ENCODE measurements at regions not wholly inside any gene's neighbourhood (a gene's known extent, or its start where the extent isn't known, plus 50 kb on each side); places are given as distances from the start of the nearest gene placed in this dataset.

DNA sequence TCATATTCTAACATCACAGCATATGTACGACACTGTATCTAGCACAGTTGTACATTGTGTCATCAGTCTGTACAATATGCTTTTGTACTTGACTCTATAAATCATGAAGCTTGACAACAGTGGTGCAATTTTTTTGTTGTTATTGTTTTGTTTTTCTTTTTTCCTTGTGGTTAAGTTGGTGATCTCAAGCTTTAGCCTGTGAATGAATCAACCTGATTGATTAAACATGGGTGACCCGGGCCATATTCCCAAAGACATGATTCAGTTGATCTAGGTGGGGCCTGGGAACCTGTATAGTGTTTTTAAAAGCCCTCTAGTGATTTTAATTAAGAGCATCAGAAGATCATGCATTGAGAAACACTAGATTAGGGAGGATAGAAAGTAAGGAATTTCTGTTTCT, 101.8 kb upstream of the AADACL2 start:
- FAIRE-seq (no peak), DNase-seq (ENCODE audit: low read depth, low spot score) (no peak)
- Histone ChIP-seq H3K79me2 (ENCODE audit: control insufficient read depth, insufficient read depth, low read length) (no peaks in the 10 kb centered on the region), H3K36me3 (ENCODE audit: control insufficient read depth in 2 of 2, extremely low read depth in 1 of 2, insufficient read depth in 2 of 2, low read length in 2 of 2) (no peaks in the 10 kb centered on the region), H3K9me3 (ENCODE audit: control insufficient read depth, low read depth, low read length) (no peaks in the 10 kb centered on the region), H3K9ac (ENCODE audit: control insufficient read depth, extremely low read depth, insufficient read depth, low read length) (no peak overlapping the region), H3K27me3 (ENCODE audit: control insufficient read depth, extremely low read depth, insufficient read depth, low read length) (no peaks in the 10 kb centered on the region), H3K27ac (ENCODE audit: control insufficient read depth, insufficient read depth, low read length) (no peak overlapping the region), H3K4me3 (ENCODE audit: control insufficient read depth in 2 of 3, extremely low read depth in 1 of 3, insufficient read depth in 2 of 3, low read depth in 1 of 3, low read length in 3 of 3) (no peak overlapping the region), H2AFZ (ENCODE audit: control insufficient read depth, low read length) (no peak overlapping the region), H3K9me1 (ENCODE audit: control insufficient read depth, extremely low read depth, insufficient read depth, low read length) (no peaks in the 10 kb centered on the region), H3K4me2 (ENCODE audit: control insufficient read depth, extremely low read depth, insufficient read depth, low read depth, low read length) (no peak overlapping the region), H4K20me1 (ENCODE audit: control insufficient read depth, extremely low read depth, insufficient read depth, low read length) (no peaks in the 10 kb centered on the region), H3K4me1 (ENCODE audit: control insufficient read depth, extremely low read depth, insufficient read depth, low read length) (no peaks in the 10 kb centered on the region)
- TF ChIP-seq, protein P1, sequence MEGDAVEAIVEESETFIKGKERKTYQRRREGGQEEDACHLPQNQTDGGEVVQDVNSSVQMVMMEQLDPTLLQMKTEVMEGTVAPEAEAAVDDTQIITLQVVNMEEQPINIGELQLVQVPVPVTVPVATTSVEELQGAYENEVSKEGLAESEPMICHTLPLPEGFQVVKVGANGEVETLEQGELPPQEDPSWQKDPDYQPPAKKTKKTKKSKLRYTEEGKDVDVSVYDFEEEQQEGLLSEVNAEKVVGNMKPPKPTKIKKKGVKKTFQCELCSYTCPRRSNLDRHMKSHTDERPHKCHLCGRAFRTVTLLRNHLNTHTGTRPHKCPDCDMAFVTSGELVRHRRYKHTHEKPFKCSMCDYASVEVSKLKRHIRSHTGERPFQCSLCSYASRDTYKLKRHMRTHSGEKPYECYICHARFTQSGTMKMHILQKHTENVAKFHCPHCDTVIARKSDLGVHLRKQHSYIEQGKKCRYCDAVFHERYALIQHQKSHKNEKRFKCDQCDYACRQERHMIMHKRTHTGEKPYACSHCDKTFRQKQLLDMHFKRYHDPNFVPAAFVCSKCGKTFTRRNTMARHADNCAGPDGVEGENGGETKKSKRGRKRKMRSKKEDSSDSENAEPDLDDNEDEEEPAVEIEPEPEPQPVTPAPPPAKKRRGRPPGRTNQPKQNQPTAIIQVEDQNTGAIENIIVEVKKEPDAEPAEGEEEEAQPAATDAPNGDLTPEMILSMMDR (optimal IDR thresholded peaks at IDR 0.05 in 1 of 3, IDR thresholded peaks at IDR 0.05 in 1 of 3, conservative IDR thresholded peaks at IDR 0.05 in 1 of 3; ENCODE audit: extremely low read depth in 1 of 3, insufficient read depth in 2 of 3, low read length in 3 of 3): no peak
- TF ChIP-seq EZH2 (IDR thresholded peaks at IDR 0.05; ENCODE audit: low read length): no peak
- dilution Hi-C loops (cut with MboI; ENCODE audit: extremely low pct_ligation_motif_present, low sequenced_read_pairs): no loop called here

DNA sequence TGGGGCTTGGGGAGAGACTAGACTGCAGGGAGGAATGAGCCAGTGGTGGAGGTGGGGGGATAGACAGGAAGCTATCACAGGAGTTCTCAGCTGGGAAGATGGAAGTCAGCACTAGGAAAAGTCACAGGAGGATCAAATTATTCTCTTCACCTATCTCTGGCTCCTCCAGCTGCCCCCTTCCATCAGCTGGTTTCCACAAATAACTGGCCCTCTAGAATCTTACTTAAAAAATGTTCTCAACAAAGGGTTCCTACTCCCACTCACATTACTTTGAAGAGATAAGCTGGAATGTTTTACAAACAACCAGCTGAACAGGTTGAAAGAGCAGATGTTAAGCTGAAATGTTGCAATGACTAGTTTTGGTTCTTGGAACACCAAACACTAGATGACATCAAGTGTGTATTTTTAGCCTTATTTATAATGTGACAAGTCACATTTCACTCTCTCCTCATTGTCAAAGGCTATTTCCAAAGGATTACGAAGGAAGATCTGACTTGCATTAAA, 102.7 kb upstream of the AADACL2 start:
- Histone ChIP-seq H2AFZ (ENCODE audit: control insufficient read depth, low read length) (no peak overlapping the region), H3K79me2 (ENCODE audit: control insufficient read depth, insufficient read depth, low read length) (no peaks in the 10 kb centered on the region), H3K9me1 (ENCODE audit: control insufficient read depth, extremely low read depth, insufficient read depth, low read length) (no peaks in the 10 kb centered on the region), H3K4me1 (ENCODE audit: control insufficient read depth, extremely low read depth, insufficient read depth, low read length) (no peaks in the 10 kb centered on the region), H3K4me3 (ENCODE audit: control insufficient read depth in 2 of 3, extremely low read depth in 1 of 3, insufficient read depth in 2 of 3, low read depth in 1 of 3, low read length in 3 of 3) (no peak overlapping the region), H3K27ac (ENCODE audit: control insufficient read depth, insufficient read depth, low read length) (no peak overlapping the region), H3K9ac (ENCODE audit: control insufficient read depth, extremely low read depth, insufficient read depth, low read length) (no peak overlapping the region), H3K9me3 (ENCODE audit: control insufficient read depth, low read depth, low read length) (no peaks in the 10 kb centered on the region), H3K4me2 (ENCODE audit: control insufficient read depth, extremely low read depth, insufficient read depth, low read depth, low read length) (no peak overlapping the region), H4K20me1 (ENCODE audit: control insufficient read depth, extremely low read depth, insufficient read depth, low read length) (no peaks in the 10 kb centered on the region), H3K27me3 (ENCODE audit: control insufficient read depth, extremely low read depth, insufficient read depth, low read length) (no peaks in the 10 kb centered on the region), H3K36me3 (ENCODE audit: control insufficient read depth in 2 of 2, extremely low read depth in 1 of 2, insufficient read depth in 2 of 2, low read length in 2 of 2) (no peaks in the 10 kb centered on the region)
- dilution Hi-C loops (cut with MboI; ENCODE audit: extremely low pct_ligation_motif_present, low sequenced_read_pairs): no loop called here
- DNase-seq (ENCODE audit: low read depth, low spot score): no peak
- no peak for TF ChIP-seq EZH2 (IDR thresholded peaks at IDR 0.05; ENCODE audit: low read length)
- TF ChIP-seq, protein P1 (optimal IDR thresholded peaks at IDR 0.05 in 1 of 3, IDR thresholded peaks at IDR 0.05 in 1 of 3, conservative IDR thresholded peaks at IDR 0.05 in 1 of 3; ENCODE audit: extremely low read depth in 1 of 3, insufficient read depth in 2 of 3, low read length in 3 of 3): no peak
- FAIRE-seq: no peak
